Gastroesophageal sphincter (tissue), 4 donors: ENCODE measurements at regions not wholly inside any gene's neighbourhood (a gene's known extent, or its start where the extent isn't known, plus 50 kb on each side); places are given as distances from the start of the nearest gene placed in this dataset.
"Not testable (repeated sequence)": the region's sequence is repeated elsewhere in the genome, so short reads cannot be mapped to it uniquely, and the experiment has no call there.

Experiments
- ATAC-seq: fragments of 150-250 bp; one replicate; pipeline ENCODE4 v1.9.1; 2016; ENCODE audit warnings: mild to moderate bottlenecking, moderate library complexity
- H3K27ac ChIP-seq, 4 donors: fragments of 200-600 bp; sonication (generic) in 3 of 4; 1 replicate in 3 of 4; 2 replicates in 1 of 4; pipeline ENCODE4 v1.5.1; 2016 to 2019
- H3K27me3 ChIP-seq: fragments of 200-600 bp; sonication (generic); one replicate; pipeline ENCODE4 v1.5.1; 2019
- H3K36me3 ChIP-seq, 2 donors: fragments of 200-600 bp; sonication (generic); one replicate each; pipeline ENCODE4 v1.5.1; 2019; ENCODE audit warnings: control low read depth in 1 of 2
- H3K4me1 ChIP-seq, 3 donors: fragments of 200-600 bp; sonication (generic); 1 replicate in 2 of 3; 2 replicates in 1 of 3; pipeline ENCODE4 v1.5.1; 2016 to 2019; ENCODE audit warnings: control low read depth in 2 of 3
- H3K4me3 ChIP-seq, 2 donors: fragments of 200-600 bp; sonication (generic); one replicate each; pipeline ENCODE4 v1.5.1; 2019; ENCODE audit warnings: mild to moderate bottlenecking in 1 of 2, moderate library complexity in 1 of 2
- H3K9me3 ChIP-seq, 3 donors: fragments of 200-600 bp; sonication (generic); one replicate each; pipeline ENCODE4 v1.5.1; 2017 to 2019; ENCODE audit warnings: control low read depth in 2 of 3
- CTCF ChIP-seq, 4 experiments: fragments of 200-600 bp in 2 of 4; fragments of 450-650 bp in 2 of 4; sonication (generic) in 1 of 4; IDR thresholded peaks; one replicate each; pipeline ENCODE4 v1.5.1; 2017 to 2019; ENCODE audit warnings: antibody characterized with exemption in 4 of 4, mild to moderate bottlenecking in 2 of 4, moderate library complexity in 2 of 4
- EP300 ChIP-seq: sonication (generic); formaldehyde crosslinking; IDR thresholded peaks from one replicate; pipeline ENCODE4 v1.6.1; 2017; ENCODE audit warnings: antibody characterized with exemption, mild to moderate bottlenecking
- POLR2A ChIP-seq, 2 donors: fragments of 450-650 bp; IDR thresholded peaks; one replicate each; pipeline ENCODE4 v1.6.1; 2017; ENCODE audit warnings: antibody characterized with exemption in 2 of 2, mild to moderate bottlenecking in 2 of 2, moderate library complexity in 1 of 2
- POLR2AphosphoS5 ChIP-seq: sonication (generic); formaldehyde crosslinking; IDR thresholded peaks from one replicate; pipeline ENCODE4 v1.6.1; 2017; ENCODE audit warnings: antibody characterized with exemption
- WGBS, 2 donors: methylation state at CpG; one replicate each; pipeline ENCODE4 v1.1.5; 2018; ENCODE audit warnings: low coverage in 1 of 2; 5-methylcytosine and 5-hydroxymethylcytosine counted together

GRCh38 chr4:60913002-60913401 is 287.1 kb upstream of the ADGRL3 start:
- TF ChIP-seq EP300 (no peak), POLR2AphosphoS5 (no peak), CTCF (IDR thresholded peaks at IDR 0.05) (no peak), POLR2A (IDR thresholded peaks at IDR 0.05) (no peak)

GRCh38 chr4:60913671-60914070 is 286.5 kb upstream of the ADGRL3 start:
- no peak for TF ChIP-seq POLR2AphosphoS5
- no peak for TF ChIP-seq CTCF (IDR thresholded peaks at IDR 0.05)
- no peak for TF ChIP-seq EP300
- 85 to 87% methylated on average over 2 of the region's 2 CpGs for WGBS, 2 donors
- no peak for ATAC-seq
- H3K27me3 ChIP-seq: no peaks in the 10 kb centered on the region
- no peaks in the 10 kb centered on the region for H3K4me1 ChIP-seq
- no peak overlapping the region for H3K4me3 ChIP-seq
- no peaks in the 10 kb centered on the region for H3K36me3 ChIP-seq
- no peak overlapping the region for H3K27ac ChIP-seq
- no peaks in the 10 kb centered on the region for H3K9me3 ChIP-seq

More at GRCh38 chr4:60913002-60913401, 287.1 kb upstream of the ADGRL3 start:
- H3K9me3 ChIP-seq: no peaks in the 10 kb centered on the region
- no peak overlapping the region for H3K27ac ChIP-seq
- no peaks in the 10 kb centered on the region for H3K27me3 ChIP-seq
- ATAC-seq: no peak
- no peaks in the 10 kb centered on the region for H3K4me1 ChIP-seq
- no peak overlapping the region for H3K4me3 ChIP-seq
- WGBS, 2 donors: 62 to 71% methylated on average over 3 of the region's 3 CpGs
- H3K36me3 ChIP-seq: no peaks in the 10 kb centered on the region

GRCh38 chr4:60921735-60922134 is 278.4 kb upstream of the ADGRL3 start:
- H3K9me3 ChIP-seq, H3K27me3 ChIP-seq, ATAC-seq, H3K36me3 ChIP-seq, H3K27ac ChIP-seq, H3K4me1 ChIP-seq, H3K4me3 ChIP-seq: not testable (repeated sequence)
- 83 to 88% methylated on average over 2 to 4 of the region's 4 CpGs for WGBS, 2 donors

GRCh38 chr4:60923075-60923474 is 277.1 kb upstream of the ADGRL3 start:
- H3K4me1 ChIP-seq: no peaks in the 10 kb centered on the region
- ATAC-seq: no peak
- H3K27me3 ChIP-seq: no peaks in the 10 kb centered on the region
- no peak for TF ChIP-seq POLR2AphosphoS5
- no peak for TF ChIP-seq EP300
- TF ChIP-seq CTCF (IDR thresholded peaks at IDR 0.05): no peak
- TF ChIP-seq POLR2A (IDR thresholded peaks at IDR 0.05): no peak
- 63 to 65% methylated on average over 1 of the region's 1 CpG for WGBS, 2 donors
- no peak overlapping the region for H3K4me3 ChIP-seq
- no peaks in the 10 kb centered on the region for H3K36me3 ChIP-seq
- no peak overlapping the region for H3K27ac ChIP-seq
- no peaks in the 10 kb centered on the region for H3K9me3 ChIP-seq

GRCh38 chr4:60926624-60927023 is 273.5 kb upstream of the ADGRL3 start:
- Histone ChIP-seq H3K36me3 (no peaks in the 10 kb centered on the region), H3K4me3 (no peak overlapping the region), H3K9me3 (no peaks in the 10 kb centered on the region), H3K4me1 (no peaks in the 10 kb centered on the region), H3K27ac (no peak overlapping the region), H3K27me3 (no peaks in the 10 kb centered on the region)
- ATAC-seq: no peak
- 91 to 100% methylated on average over 1 to 2 of the region's 2 CpGs for WGBS, 2 donors
- TF ChIP-seq EP300: no peak
- no peak for TF ChIP-seq POLR2AphosphoS5
- no peak for TF ChIP-seq POLR2A (IDR thresholded peaks at IDR 0.05)
- TF ChIP-seq CTCF (IDR thresholded peaks at IDR 0.05): no peak

GRCh38 chr4:60930866-60931265 is 269.3 kb upstream of the ADGRL3 start:
- no peaks in the 10 kb centered on the region for H3K36me3 ChIP-seq
- H3K27ac ChIP-seq: no peak overlapping the region
- no peak for ATAC-seq
- H3K27me3 ChIP-seq: no peaks in the 10 kb centered on the region
- WGBS, 2 donors: 90% methylated on average over 3 of the region's 3 CpGs
- no peaks in the 10 kb centered on the region for H3K9me3 ChIP-seq
- H3K4me3 ChIP-seq: no peak overlapping the region
- TF ChIP-seq CTCF (IDR thresholded peaks at IDR 0.05) (no peak), POLR2A (IDR thresholded peaks at IDR 0.05) (no peak), POLR2AphosphoS5 (no peak), EP300 (no peak)
- H3K4me1 ChIP-seq: no peaks in the 10 kb centered on the region
